ENCODE measurements at regions not wholly inside any gene's neighbourhood (a gene's known extent, or its start where the extent isn't known, plus 50 kb on each side); places are given as distances from the start of the nearest gene placed in this dataset.

- H3K27ac ChIP-seq (ENCODE audit: control insufficient read depth, insufficient read depth, low read length): no peak overlapping the region
- no peak for TF ChIP-seq EZH2 (IDR thresholded peaks at IDR 0.05; ENCODE audit: low read length)
- no peak for TF ChIP-seq CTCF (optimal IDR thresholded peaks at IDR 0.05 in 1 of 3, IDR thresholded peaks at IDR 0.05 in 1 of 3, conservative IDR thresholded peaks at IDR 0.05 in 1 of 3; ENCODE audit: extremely low read depth in 1 of 3, insufficient read depth in 2 of 3, low read length in 3 of 3)
- dilution Hi-C loops (cut with MboI; ENCODE audit: extremely low pct_ligation_motif_present, low sequenced_read_pairs): no loop called here
- H3K27me3 ChIP-seq (ENCODE audit: control insufficient read depth, extremely low read depth, insufficient read depth, low read length): no peaks in the 10 kb centered on the region
- H3K4me3 ChIP-seq (ENCODE audit: control insufficient read depth in 2 of 3, extremely low read depth in 1 of 3, insufficient read depth in 2 of 3, low read depth in 1 of 3, low read length in 3 of 3): no peak overlapping the region
- no peak overlapping the region for H3K4me2 ChIP-seq (ENCODE audit: control insufficient read depth, extremely low read depth, insufficient read depth, low read depth, low read length)
- FAIRE-seq (no peak), DNase-seq (ENCODE audit: low read depth, low spot score) (no peak)
- no peaks in the 10 kb centered on the region for H3K9me1 ChIP-seq (ENCODE audit: control insufficient read depth, extremely low read depth, insufficient read depth, low read length)
- no peaks in the 10 kb centered on the region for H4K20me1 ChIP-seq (ENCODE audit: control insufficient read depth, extremely low read depth, insufficient read depth, low read length)
- H3K9ac ChIP-seq (ENCODE audit: control insufficient read depth, extremely low read depth, insufficient read depth, low read length): no peak overlapping the region
- H3K4me1 ChIP-seq (ENCODE audit: control insufficient read depth, extremely low read depth, insufficient read depth, low read length): no peaks in the 10 kb centered on the region
- no peak overlapping the region for H2AFZ ChIP-seq (ENCODE audit: control insufficient read depth, low read length)
- H3K36me3 ChIP-seq (ENCODE audit: control insufficient read depth in 2 of 2, extremely low read depth in 1 of 2, insufficient read depth in 2 of 2, low read length in 2 of 2): no peaks in the 10 kb centered on the region
- no peaks in the 10 kb centered on the region for H3K9me3 ChIP-seq (ENCODE audit: control insufficient read depth, low read depth, low read length)
- H3K79me2 ChIP-seq (ENCODE audit: control insufficient read depth, insufficient read depth, low read length): no peaks in the 10 kb centered on the region
These were observed 129.4 kb upstream of the LSM8 start for GRCh38 chr7:118054529-118054928.

GRCh38 chr7:118055647-118056046 lies 128.3 kb upstream of the LSM8 start:
- no peak for FAIRE-seq
- Histone ChIP-seq H3K27ac (ENCODE audit: control insufficient read depth, insufficient read depth, low read length) (no peak overlapping the region), H3K4me2 (ENCODE audit: control insufficient read depth, extremely low read depth, insufficient read depth, low read depth, low read length) (no peak overlapping the region), H4K20me1 (ENCODE audit: control insufficient read depth, extremely low read depth, insufficient read depth, low read length) (no peaks in the 10 kb centered on the region), H3K27me3 (ENCODE audit: control insufficient read depth, extremely low read depth, insufficient read depth, low read length) (no peaks in the 10 kb centered on the region), H3K79me2 (ENCODE audit: control insufficient read depth, insufficient read depth, low read length) (no peaks in the 10 kb centered on the region), H3K4me3 (ENCODE audit: control insufficient read depth in 2 of 3, extremely low read depth in 1 of 3, insufficient read depth in 2 of 3, low read depth in 1 of 3, low read length in 3 of 3) (no peak overlapping the region), H3K9me3 (ENCODE audit: control insufficient read depth, low read depth, low read length) (no peaks in the 10 kb centered on the region), H3K9ac (ENCODE audit: control insufficient read depth, extremely low read depth, insufficient read depth, low read length) (no peak overlapping the region), H2AFZ (ENCODE audit: control insufficient read depth, low read length) (no peak overlapping the region), H3K9me1 (ENCODE audit: control insufficient read depth, extremely low read depth, insufficient read depth, low read length) (no peaks in the 10 kb centered on the region), H3K36me3 (ENCODE audit: control insufficient read depth in 2 of 2, extremely low read depth in 1 of 2, insufficient read depth in 2 of 2, low read length in 2 of 2) (no peaks in the 10 kb centered on the region), H3K4me1 (ENCODE audit: control insufficient read depth, extremely low read depth, insufficient read depth, low read length) (no peaks in the 10 kb centered on the region)
- TF ChIP-seq CTCF (optimal IDR thresholded peaks at IDR 0.05 in 1 of 3, IDR thresholded peaks at IDR 0.05 in 1 of 3, conservative IDR thresholded peaks at IDR 0.05 in 1 of 3; ENCODE audit: extremely low read depth in 1 of 3, insufficient read depth in 2 of 3, low read length in 3 of 3) (no peak), EZH2 (IDR thresholded peaks at IDR 0.05; ENCODE audit: low read length) (no peak)
- no peak for DNase-seq (ENCODE audit: low read depth, low spot score)
- dilution Hi-C loops (cut with MboI; ENCODE audit: extremely low pct_ligation_motif_present, low sequenced_read_pairs): no loop called here

Data from keratinocyte (primary cell).